ENCODE measurements at regions not wholly inside any gene's neighbourhood (a gene's known extent, or its start where the extent isn't known, plus 50 kb on each side); places are given as distances from the start of the nearest gene placed in this dataset.

GRCh38 chr2:83850071-83850725 lies 608.9 kb downstream of the SUCLG1 start:
- TF ChIP-seq EP300 (IDR thresholded peaks at IDR 0.05) = no peak
- TF ChIP-seq CTCF (IDR thresholded peaks at IDR 0.05) = no peak
- no peak for TF ChIP-seq POLR2A (IDR thresholded peaks at IDR 0.05)

Measured in ovary (tissue), 3 donors.